ENCODE measurements at regions not wholly inside any gene's neighbourhood (a gene's known extent, or its start where the extent isn't known, plus 50 kb on each side); places are given as distances from the start of the nearest gene placed in this dataset.

- ATAC-seq = no peak
- 69 to 91% methylated on average over 2 of the region's 2 CpGs for WGBS, 2 donors (ENCODE audit: low coverage in 1 of 2)
- Histone ChIP-seq H3K36me3 (no peaks in the 10 kb centered on the region), H3K27ac (no peak overlapping the region), H3K4me3 (no peak overlapping the region), H3K27me3 (no peaks in the 10 kb centered on the region), H3K9me3 (no peaks in the 10 kb centered on the region), H3K4me1 (no peaks in the 10 kb centered on the region)
- TF ChIP-seq POLR2AphosphoS5 (IDR thresholded peaks at IDR 0.05) (no peak), POLR2A (IDR thresholded peaks at IDR 0.05) (no peak), EP300 (IDR thresholded peaks at IDR 0.05) (no peak), CTCF (IDR thresholded peaks at IDR 0.05) (no peak)
These were observed 65.8 kb upstream of the TRPC5 start for GRCh38 chrX:112148397-112148796.

- no peak overlapping the region for H3K4me3 ChIP-seq
- no peaks in the 10 kb centered on the region for H3K9me3 ChIP-seq
- no peak for TF ChIP-seq POLR2AphosphoS5 (IDR thresholded peaks at IDR 0.05)
- peak in 1 of 4 experiments; percentile 32 for TF ChIP-seq CTCF (IDR thresholded peaks at IDR 0.05)
- H3K27ac ChIP-seq = no peak overlapping the region
- 44% methylated on average over 1 of the region's 2 CpGs; no CpG with 5 or more reads in 1 of the 2 donors for WGBS, 2 donors (ENCODE audit: low coverage in 1 of 2)
- H3K27me3 ChIP-seq = no peaks in the 10 kb centered on the region
- no peaks in the 10 kb centered on the region for H3K36me3 ChIP-seq
- no peak for ATAC-seq
- no peaks in the 10 kb centered on the region for H3K4me1 ChIP-seq
These were observed 64.6 kb upstream of the TRPC5 start for GRCh38 chrX:112147206-112147605.

- TF ChIP-seq EP300 (IDR thresholded peaks at IDR 0.05) = no peak
- H3K9me3 ChIP-seq = no peaks in the 10 kb centered on the region
- H3K4me1 ChIP-seq = no peaks in the 10 kb centered on the region
- no peak overlapping the region for H3K27ac ChIP-seq
- ATAC-seq = no peak
- WGBS, 2 donors (ENCODE audit: low coverage in 1 of 2) = 26 to 58% methylated on average over 3 of the region's 4 CpGs
- no peaks in the 10 kb centered on the region for H3K36me3 ChIP-seq
- H3K4me3 ChIP-seq = no peak overlapping the region
- H3K27me3 ChIP-seq = no peaks in the 10 kb centered on the region
These were observed 54.7 kb upstream of the TRPC5 start for GRCh38 chrX:112137276-112137675.

Measured in gastroesophageal sphincter (tissue), 4 donors.